ENCODE measurements at regions not wholly inside any gene's neighbourhood (a gene's known extent, or its start where the extent isn't known, plus 50 kb on each side); places are given as distances from the start of the nearest gene placed in this dataset. TPM values are rescaled to one million over a fixed set of nuclear protein-coding genes. Genes with fewer than 3 reads are reported as not detected.

DNA sequence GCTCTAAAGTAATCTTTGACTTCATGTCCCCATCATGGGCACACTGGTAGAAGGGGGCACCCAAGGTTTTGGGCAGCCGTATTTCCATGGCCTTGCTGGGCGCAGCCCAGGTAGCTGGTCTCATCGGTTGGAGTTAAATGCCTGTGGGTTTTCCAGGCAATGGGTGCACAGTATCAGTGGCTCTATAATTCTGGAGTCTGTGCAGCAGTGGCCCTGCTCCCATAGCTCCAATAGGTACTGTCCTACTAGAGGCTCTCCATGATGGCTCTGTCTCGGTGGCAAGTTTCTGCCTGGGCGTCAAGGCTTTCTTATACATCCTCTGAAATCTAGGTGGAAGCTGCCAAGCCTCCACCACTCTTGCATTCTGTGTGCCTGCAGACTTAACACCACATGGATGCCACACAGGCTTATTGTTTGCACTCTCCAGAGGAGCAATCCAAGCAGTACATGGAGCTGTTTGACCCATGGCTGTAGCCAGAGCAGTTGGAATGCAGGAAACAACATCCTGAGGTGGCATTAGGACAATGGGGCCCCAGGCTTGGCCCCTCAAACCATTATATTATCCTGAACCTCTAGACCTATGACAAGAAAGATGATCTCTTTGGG lies 60.5 kb upstream of the UGT8 start:
- DNase-seq (ENCODE audit: low read depth) = no peak
- TF ChIP-seq, protein P1, sequence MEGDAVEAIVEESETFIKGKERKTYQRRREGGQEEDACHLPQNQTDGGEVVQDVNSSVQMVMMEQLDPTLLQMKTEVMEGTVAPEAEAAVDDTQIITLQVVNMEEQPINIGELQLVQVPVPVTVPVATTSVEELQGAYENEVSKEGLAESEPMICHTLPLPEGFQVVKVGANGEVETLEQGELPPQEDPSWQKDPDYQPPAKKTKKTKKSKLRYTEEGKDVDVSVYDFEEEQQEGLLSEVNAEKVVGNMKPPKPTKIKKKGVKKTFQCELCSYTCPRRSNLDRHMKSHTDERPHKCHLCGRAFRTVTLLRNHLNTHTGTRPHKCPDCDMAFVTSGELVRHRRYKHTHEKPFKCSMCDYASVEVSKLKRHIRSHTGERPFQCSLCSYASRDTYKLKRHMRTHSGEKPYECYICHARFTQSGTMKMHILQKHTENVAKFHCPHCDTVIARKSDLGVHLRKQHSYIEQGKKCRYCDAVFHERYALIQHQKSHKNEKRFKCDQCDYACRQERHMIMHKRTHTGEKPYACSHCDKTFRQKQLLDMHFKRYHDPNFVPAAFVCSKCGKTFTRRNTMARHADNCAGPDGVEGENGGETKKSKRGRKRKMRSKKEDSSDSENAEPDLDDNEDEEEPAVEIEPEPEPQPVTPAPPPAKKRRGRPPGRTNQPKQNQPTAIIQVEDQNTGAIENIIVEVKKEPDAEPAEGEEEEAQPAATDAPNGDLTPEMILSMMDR (IDR thresholded peaks at IDR 0.05; ENCODE audit: insufficient read depth, low read depth, low read length) = no peak

DNA sequence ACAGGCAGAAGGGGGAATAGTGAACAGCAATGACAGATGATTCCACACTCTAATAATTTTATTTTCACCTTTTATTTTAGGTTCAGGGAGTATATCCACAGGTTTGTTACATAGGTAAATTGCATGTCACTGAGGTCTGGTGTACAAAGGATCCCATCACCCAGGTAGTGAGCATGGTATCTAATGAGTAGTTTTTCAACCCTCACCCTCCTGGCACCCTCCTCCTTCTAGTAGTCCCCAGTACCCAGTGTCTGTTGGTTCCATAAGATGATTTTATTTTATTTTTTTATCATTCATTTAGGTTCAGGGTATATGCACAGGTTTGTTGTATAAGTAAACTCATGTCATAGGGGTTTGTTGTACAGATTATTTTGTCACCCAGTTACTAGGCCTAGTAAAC lies 58.6 kb upstream of the UGT8 start:
- H3K4me3 ChIP-seq (ENCODE audit: low read depth, low read length) = no peak overlapping the region
- DNase-seq (ENCODE audit: low read depth) = no peak
- TF ChIP-seq, protein P1 (IDR thresholded peaks at IDR 0.05; ENCODE audit: insufficient read depth, low read depth, low read length) = no peak

More for the DNA sequence above, 60.5 kb upstream of the UGT8 start:
- no peak overlapping the region for H3K4me3 ChIP-seq (ENCODE audit: low read depth, low read length)

DNA sequence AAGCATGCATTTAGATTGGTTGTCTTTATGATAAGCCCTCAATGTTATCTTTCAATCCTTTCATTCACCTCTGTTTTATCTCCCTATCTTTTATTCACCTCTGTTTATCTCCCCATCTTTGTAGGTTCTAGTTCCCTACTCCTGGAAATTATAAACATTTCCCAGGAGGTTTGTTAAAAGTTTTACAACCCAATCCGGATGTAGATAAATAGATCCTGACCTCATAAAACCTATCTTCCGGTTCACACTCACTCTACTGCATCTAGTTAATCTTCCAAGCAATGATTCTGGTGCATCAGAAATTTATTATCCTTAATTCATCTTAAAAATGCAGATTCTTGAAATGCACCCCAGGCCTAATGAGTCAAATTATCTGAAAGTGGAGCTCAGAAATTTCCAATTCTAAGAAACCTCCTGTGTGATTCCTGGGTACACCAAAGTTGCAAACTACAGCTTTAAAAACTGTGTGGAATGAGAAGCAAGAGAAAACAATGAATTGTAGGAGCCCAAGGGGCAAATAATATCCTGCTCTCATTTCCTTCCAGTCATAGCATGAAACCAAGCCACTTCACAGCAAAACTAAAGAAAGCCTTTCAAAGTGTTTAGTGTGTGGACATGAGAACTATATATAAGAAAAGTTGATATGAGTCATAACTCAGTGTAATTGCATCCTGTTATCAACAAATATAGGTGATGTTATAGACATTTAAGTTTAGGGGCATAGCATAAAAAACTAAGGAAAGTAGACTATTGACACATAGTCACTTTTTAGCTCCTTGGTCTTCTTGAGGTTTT lies 51.1 kb upstream of the UGT8 start:
- no peak for DNase-seq (ENCODE audit: low read depth)
- H3K4me3 ChIP-seq (ENCODE audit: low read depth, low read length) = no peak overlapping the region

More for the DNA sequence above, 51.1 kb upstream of the UGT8 start:
- TF ChIP-seq, protein P1 (IDR thresholded peaks at IDR 0.05; ENCODE audit: insufficient read depth, low read depth, low read length) = no peak

Small RNA genes in the stretch of these regions (small RNA-seq; reads per million reads assigned to genes)
- gene AC093815.1 = not detected

All from fibroblast of villous mesenchyme (primary cell).